Activated CD4-positive, alpha-beta T cell treated with anti-CD3 and anti-CD28 coated beads for 24 hours (primary cell): ENCODE measurements at regions not wholly inside any gene's neighbourhood (a gene's known extent, or its start where the extent isn't known, plus 50 kb on each side); places are given as distances from the start of the nearest gene placed in this dataset.

Source experiments
- DNase-seq, 2 donors: peaks; one replicate each; pipeline ENCODE4 v3.0.0-alpha.2; 2020; ENCODE audit warnings: low read depth in 2 of 2

- no peak for DNase-seq
Observed at GRCh38 chr2:21501376-21502027, 377.7 kb downstream of the TDRD15 start.

GRCh38 chr2:21515903-21516302, 392.1 kb downstream of the TDRD15 start:
- no peak for DNase-seq

GRCh38 chr2:21519412-21519811, 395.6 kb downstream of the TDRD15 start:
- no peak for DNase-seq

GRCh38 chr2:21519821-21520220, 396.1 kb downstream of the TDRD15 start:
- DNase-seq, result no peak

GRCh38 chr2:21535826-21536225, 412.1 kb downstream of the TDRD15 start:
- no peak for DNase-seq

- DNase-seq, result no peak
Observed at GRCh38 chr2:21539685-21540084, 415.9 kb downstream of the TDRD15 start.

GRCh38 chr2:21543630-21544029, 419.9 kb downstream of the TDRD15 start:
- DNase-seq, result no peak

GRCh38 chr2:21544392-21544791, 420.6 kb downstream of the TDRD15 start:
- DNase-seq, result no peak

- DNase-seq, result no peak
Observed at GRCh38 chr2:21552981-21553380, 429.2 kb downstream of the TDRD15 start.

- DNase-seq, result no peak
Observed at GRCh38 chr2:21559351-21559750, 435.6 kb downstream of the TDRD15 start.

- DNase-seq, result no peak
Observed at GRCh38 chr2:21561965-21562364, 438.2 kb downstream of the TDRD15 start.

GRCh38 chr2:21567395-21567794, 443.6 kb downstream of the TDRD15 start:
- no peak for DNase-seq

GRCh38 chr2:21571686-21572085, 447.9 kb downstream of the TDRD15 start:
- no peak for DNase-seq

GRCh38 chr2:21580391-21580790, 456.6 kb downstream of the TDRD15 start:
- DNase-seq, result no peak

- DNase-seq, result no peak
Observed at GRCh38 chr2:21585881-21586280, 462.1 kb downstream of the TDRD15 start.

- DNase-seq, result no peak
Observed at GRCh38 chr2:21590026-21590690, 466.4 kb downstream of the TDRD15 start.

GRCh38 chr2:21591926-21592325, 468.2 kb downstream of the TDRD15 start:
- no peak for DNase-seq

- no peak for DNase-seq
Observed at GRCh38 chr2:21599417-21599816, 475.6 kb downstream of the TDRD15 start.

- DNase-seq, result no peak
Observed at GRCh38 chr2:21602789-21603188, 479.0 kb downstream of the TDRD15 start.

- DNase-seq, result no peak
Observed at GRCh38 chr2:21607572-21607971, 483.8 kb downstream of the TDRD15 start.

- no peak for DNase-seq
Observed at GRCh38 chr2:21610304-21610703, 486.5 kb downstream of the TDRD15 start.

- DNase-seq, result no peak
Observed at GRCh38 chr2:21617885-21618434, 494.2 kb downstream of the TDRD15 start.

- no peak for DNase-seq
Observed at GRCh38 chr2:21620771-21621170, 497.0 kb downstream of the TDRD15 start.
